ENCODE measurements at regions not wholly inside any gene's neighbourhood (a gene's known extent, or its start where the extent isn't known, plus 50 kb on each side); places are given as distances from the start of the nearest gene placed in this dataset.

DNA sequence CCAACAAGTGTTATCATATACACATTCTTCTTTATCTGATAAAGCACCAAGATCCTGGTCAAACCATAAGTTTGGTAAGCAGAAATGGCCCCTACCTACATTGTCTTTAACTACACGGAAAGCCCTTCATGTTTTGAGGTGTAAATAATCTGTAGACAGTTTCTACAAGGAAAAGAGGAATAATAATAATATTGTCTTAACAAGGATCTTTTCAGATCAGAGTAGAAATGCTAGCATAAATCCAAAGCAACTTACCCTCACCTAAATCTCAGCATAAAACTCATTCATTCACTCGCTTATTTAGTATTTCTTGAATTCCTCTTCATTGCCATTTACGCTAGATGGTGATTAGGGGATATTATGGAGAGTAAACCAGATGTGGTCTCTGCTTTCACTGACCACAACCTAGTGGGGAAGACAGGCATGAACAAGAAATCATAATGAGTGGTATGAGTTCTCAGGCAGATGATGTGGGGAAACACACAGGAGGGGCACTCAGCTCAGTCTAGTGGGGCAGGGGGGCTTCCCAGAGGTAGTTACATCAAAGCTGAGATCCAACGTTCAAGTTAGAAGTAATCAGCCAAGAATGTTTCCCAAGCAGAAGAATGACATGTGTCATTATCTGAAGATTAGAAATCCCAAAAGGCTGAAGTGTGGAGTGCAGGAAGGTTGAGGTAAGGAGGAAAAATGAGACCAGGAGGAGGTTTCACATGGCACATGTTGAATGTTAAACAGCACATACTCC lies 65.4 kb upstream of the ZC3H12C start:
- intact Hi-C loops (cut with DNase I), result no loop called here
- Histone ChIP-seq H3K27me3 (no peaks in the 10 kb centered on the region), H3K36me3 (no peaks in the 10 kb centered on the region), H3K4me3 (no peak overlapping the region), H3K27ac (no peak overlapping the region), H3K9me3 (no peaks in the 10 kb centered on the region), H3K4me1 (no peaks in the 10 kb centered on the region), H3K9ac (ENCODE audit: low read depth in 2 of 2, low read length in 2 of 2) (no peak overlapping the region)
- TF ChIP-seq, protein P1, sequence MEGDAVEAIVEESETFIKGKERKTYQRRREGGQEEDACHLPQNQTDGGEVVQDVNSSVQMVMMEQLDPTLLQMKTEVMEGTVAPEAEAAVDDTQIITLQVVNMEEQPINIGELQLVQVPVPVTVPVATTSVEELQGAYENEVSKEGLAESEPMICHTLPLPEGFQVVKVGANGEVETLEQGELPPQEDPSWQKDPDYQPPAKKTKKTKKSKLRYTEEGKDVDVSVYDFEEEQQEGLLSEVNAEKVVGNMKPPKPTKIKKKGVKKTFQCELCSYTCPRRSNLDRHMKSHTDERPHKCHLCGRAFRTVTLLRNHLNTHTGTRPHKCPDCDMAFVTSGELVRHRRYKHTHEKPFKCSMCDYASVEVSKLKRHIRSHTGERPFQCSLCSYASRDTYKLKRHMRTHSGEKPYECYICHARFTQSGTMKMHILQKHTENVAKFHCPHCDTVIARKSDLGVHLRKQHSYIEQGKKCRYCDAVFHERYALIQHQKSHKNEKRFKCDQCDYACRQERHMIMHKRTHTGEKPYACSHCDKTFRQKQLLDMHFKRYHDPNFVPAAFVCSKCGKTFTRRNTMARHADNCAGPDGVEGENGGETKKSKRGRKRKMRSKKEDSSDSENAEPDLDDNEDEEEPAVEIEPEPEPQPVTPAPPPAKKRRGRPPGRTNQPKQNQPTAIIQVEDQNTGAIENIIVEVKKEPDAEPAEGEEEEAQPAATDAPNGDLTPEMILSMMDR (IDR thresholded peaks at IDR 0.05), result no peak
- DNase-seq, result no peak

DNA sequence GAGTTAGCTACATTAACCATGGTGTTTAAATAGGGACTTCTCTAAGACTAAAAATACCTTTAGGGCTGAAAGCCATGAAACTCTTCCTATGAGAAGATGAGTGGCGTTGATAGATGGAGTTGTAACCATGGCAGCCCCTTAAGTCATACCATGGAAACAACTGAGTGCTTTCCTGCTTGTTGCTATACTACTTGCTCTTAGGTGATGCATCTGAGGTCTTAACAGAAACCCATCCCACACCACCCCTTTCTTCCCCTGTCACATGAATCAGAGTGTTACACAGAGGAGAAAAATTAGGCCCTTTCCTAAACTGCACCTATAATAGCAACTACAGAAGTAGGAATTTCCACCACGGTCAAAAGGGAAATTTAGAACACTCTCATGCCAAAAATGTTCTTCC lies 64.3 kb upstream of the ZC3H12C start:
- H3K27me3 ChIP-seq, result no peaks in the 10 kb centered on the region
- no peaks in the 10 kb centered on the region for H3K9me3 ChIP-seq
- no peak overlapping the region for H3K27ac ChIP-seq
- H3K4me3 ChIP-seq, result no peak overlapping the region
- intact Hi-C loops (cut with DNase I), result no loop called here
- H3K4me1 ChIP-seq, result no peaks in the 10 kb centered on the region
- no peak for DNase-seq
- H3K36me3 ChIP-seq, result no peaks in the 10 kb centered on the region
- TF ChIP-seq, protein P1 (IDR thresholded peaks at IDR 0.05), result no peak
- no peak overlapping the region for H3K9ac ChIP-seq (ENCODE audit: low read depth in 2 of 2, low read length in 2 of 2)

DNA sequence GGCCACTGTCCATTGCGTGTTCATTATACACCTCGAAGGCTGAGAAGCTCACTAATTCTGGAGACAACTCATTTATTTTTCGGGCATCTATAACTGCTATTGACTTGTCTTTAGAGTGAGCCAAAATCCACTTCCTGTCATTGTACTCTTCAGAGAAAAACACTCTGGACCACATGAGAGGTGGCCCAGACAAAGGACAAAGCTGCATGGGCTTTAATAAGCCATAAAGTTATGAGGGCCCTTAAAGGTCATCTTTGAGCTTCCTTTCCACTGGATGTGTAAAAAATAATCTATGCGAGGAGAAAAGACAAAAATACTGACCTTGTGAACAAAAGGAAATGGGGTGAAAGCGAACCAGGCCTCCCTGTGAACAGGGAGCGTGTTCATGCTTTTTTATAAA lies 63.5 kb upstream of the ZC3H12C start:
- Histone ChIP-seq H3K9ac (ENCODE audit: low read depth in 2 of 2, low read length in 2 of 2) (no peak overlapping the region), H3K36me3 (no peaks in the 10 kb centered on the region), H3K4me1 (no peaks in the 10 kb centered on the region), H3K27ac (no peak overlapping the region), H3K9me3 (no peaks in the 10 kb centered on the region), H3K27me3 (no peaks in the 10 kb centered on the region), H3K4me3 (no peak overlapping the region)
- TF ChIP-seq, protein P1 (IDR thresholded peaks at IDR 0.05), result no peak
- no peak for DNase-seq
- intact Hi-C loops (cut with DNase I), result no loop called here

DNA sequence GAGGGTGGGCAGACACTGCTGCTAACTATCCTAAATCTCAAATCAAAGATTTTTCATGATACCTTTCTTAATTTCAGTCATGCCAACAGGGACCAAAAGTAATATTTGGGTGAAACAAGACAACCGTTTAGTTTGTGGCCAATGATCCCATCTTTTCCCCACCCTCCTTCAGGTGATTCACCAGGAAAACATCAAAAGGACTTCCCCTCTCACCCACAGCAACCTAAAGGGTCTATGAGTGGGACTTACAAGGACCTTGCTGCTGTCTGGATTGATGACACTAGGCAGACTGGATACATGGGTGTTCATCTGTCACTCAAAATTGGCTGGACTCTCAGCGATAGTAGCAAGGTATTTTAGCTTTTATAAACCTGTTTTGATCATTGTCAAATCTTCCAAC lies 62.0 kb upstream of the ZC3H12C start:
- no peaks in the 10 kb centered on the region for H3K27me3 ChIP-seq
- no peak overlapping the region for H3K9ac ChIP-seq (ENCODE audit: low read depth in 2 of 2, low read length in 2 of 2)
- intact Hi-C loops (cut with DNase I), result no loop called here
- H3K4me1 ChIP-seq, result no peaks in the 10 kb centered on the region
- no peak for DNase-seq
- no peaks in the 10 kb centered on the region for H3K36me3 ChIP-seq
- TF ChIP-seq, protein P1 (IDR thresholded peaks at IDR 0.05), result no peak
- no peak overlapping the region for H3K4me3 ChIP-seq
- no peaks in the 10 kb centered on the region for H3K9me3 ChIP-seq
- no peak overlapping the region for H3K27ac ChIP-seq

DNA sequence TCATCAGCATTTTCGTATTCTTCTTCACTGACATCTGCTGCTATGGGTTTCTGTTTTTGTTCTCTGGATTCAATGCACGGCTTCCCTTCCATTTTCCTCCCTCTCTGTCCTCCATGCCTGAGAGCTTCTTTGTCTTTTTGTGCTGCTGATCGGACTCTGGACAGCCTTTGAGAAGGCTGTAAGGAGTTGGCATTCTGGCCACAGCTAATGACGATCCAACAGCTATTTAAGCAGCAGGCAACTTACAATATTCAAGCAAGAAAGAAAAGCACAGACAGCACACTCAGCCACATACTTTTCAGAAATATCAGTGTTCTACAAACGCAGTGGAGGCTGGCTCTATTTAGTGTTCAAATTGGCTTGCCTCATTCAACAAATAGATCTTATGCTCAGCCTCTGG lies 60.9 kb upstream of the ZC3H12C start:
- no peak for DNase-seq
- Histone ChIP-seq H3K27me3 (no peaks in the 10 kb centered on the region), H3K36me3 (no peaks in the 10 kb centered on the region), H3K9me3 (no peaks in the 10 kb centered on the region), H3K9ac (ENCODE audit: low read depth in 2 of 2, low read length in 2 of 2) (no peak overlapping the region), H3K4me3 (no peak overlapping the region), H3K4me1 (no peaks in the 10 kb centered on the region), H3K27ac (no peak overlapping the region)
- intact Hi-C loops (cut with DNase I), result no loop called here
- TF ChIP-seq, protein P1 (IDR thresholded peaks at IDR 0.05), result no peak
